ENCODE measurements at regions not wholly inside any gene's neighbourhood (a gene's known extent, or its start where the extent isn't known, plus 50 kb on each side); places are given as distances from the start of the nearest gene placed in this dataset.

- TF ChIP-seq CTCF (IDR thresholded peaks at IDR 0.05 in 8 of 11, conservative IDR thresholded peaks at IDR 0.05 in 3 of 11), result no peak
- no peak for TF ChIP-seq POLR2A (IDR thresholded peaks at IDR 0.05)
Observed at GRCh38 chr7:98462911-98463633, 62.2 kb upstream of the BAIAP2L1 start.

All from spleen (tissue), 7 donors.